LHCN-M2 (cell line): ENCODE measurements at regions not wholly inside any gene's neighbourhood (a gene's known extent, or its start where the extent isn't known, plus 50 kb on each side); places are given as distances from the start of the nearest gene placed in this dataset.
"Not testable (repeated sequence)": the region's sequence is repeated elsewhere in the genome, so short reads cannot be mapped to it uniquely, and the experiment has no call there.

Source experiments
- DNase-seq: peaks from one replicate; pipeline ENCODE4 v3.0.0-alpha.2; 2012; ENCODE audit warnings: low read depth

GRCh38 chr3:87795701-87796100, 263.1 kb downstream of the CGGBP1 start:
- no peak for DNase-seq

GRCh38 chr3:87793337-87793877, 265.4 kb downstream of the CGGBP1 start:
- no peak for DNase-seq

- peak; percentile 32 for DNase-seq
Measured at GRCh38 chr3:87792534-87793336, 266.1 kb downstream of the CGGBP1 start, which contains the start of gene HTR1F. Gene HTR1F (plus strand): TSS chr3:87792706.

GRCh38 chr3:87792198-87792533, 266.6 kb downstream of the CGGBP1 start:
- no peak for DNase-seq

- no peak for DNase-seq
Measured at GRCh38 chr3:87791248-87792027, 267.4 kb downstream of the CGGBP1 start.

GRCh38 chr3:87789049-87789448, 269.8 kb downstream of the CGGBP1 start:
- not testable (repeated sequence) for DNase-seq

- DNase-seq: no peak
Measured at GRCh38 chr3:87788516-87788915, 270.3 kb downstream of the CGGBP1 start.

GRCh38 chr3:87780811-87781210, 278.0 kb downstream of the CGGBP1 start:
- DNase-seq: no peak

GRCh38 chr3:87778876-87779275, 279.9 kb downstream of the CGGBP1 start:
- DNase-seq: no peak

- peak; percentile 59 for DNase-seq
Measured at GRCh38 chr3:87771337-87772192, 287.2 kb downstream of the CGGBP1 start.

- DNase-seq: no peak
Measured at GRCh38 chr3:87766721-87767120, 292.1 kb downstream of the CGGBP1 start.

GRCh38 chr3:87765256-87765655, 293.5 kb downstream of the CGGBP1 start:
- no peak for DNase-seq

GRCh38 chr3:87761795-87762194, 297.0 kb downstream of the CGGBP1 start:
- no peak for DNase-seq

- no peak for DNase-seq
Measured at GRCh38 chr3:87761341-87761740, 297.5 kb downstream of the CGGBP1 start.

- no peak for DNase-seq
Measured at GRCh38 chr3:87756616-87757015, 302.2 kb downstream of the CGGBP1 start.

- DNase-seq: no peak
Measured at GRCh38 chr3:87755852-87756251, 303.0 kb downstream of the CGGBP1 start.

- no peak for DNase-seq
Measured at GRCh38 chr3:87742250-87742649, 316.6 kb downstream of the CGGBP1 start.

GRCh38 chr3:87740894-87741293, 317.9 kb downstream of the CGGBP1 start:
- not testable (repeated sequence) for DNase-seq

GRCh38 chr3:87737817-87738216, 321.0 kb downstream of the CGGBP1 start:
- DNase-seq: peak; percentile 58

- no peak for DNase-seq
Measured at GRCh38 chr3:87733671-87734367, 325.0 kb downstream of the CGGBP1 start.

GRCh38 chr3:87732294-87732693, 326.5 kb downstream of the CGGBP1 start:
- no peak for DNase-seq
